KMS-11 (cell line): ENCODE measurements at regions not wholly inside any gene's neighbourhood (a gene's known extent, or its start where the extent isn't known, plus 50 kb on each side); places are given as distances from the start of the nearest gene placed in this dataset.
A peak's percentile ranks its signal among the peaks of the same experiment; 100 is the strongest.

Source experiments
- H2AFZ ChIP-seq: fragments of 200-600 bp; sonication (generic); 2 replicates; pipeline ENCODE4 v1.6.1; 2016; ENCODE audit warnings: antibody characterized with exemption, mixed run types, low read depth
- H3K27ac ChIP-seq: fragments of 200-600 bp; sonication (generic); 2 replicates; pipeline ENCODE4 v1.6.1; 2016; ENCODE audit warnings: mild to moderate bottlenecking, mixed run types
- H3K27me3 ChIP-seq: fragments of 200-600 bp; sonication (generic); 2 replicates; pipeline ENCODE4 v1.6.1; 2017; ENCODE audit warnings: mild to moderate bottlenecking, low read depth, mixed run types, moderate library complexity; ENCODE audit not compliant: insufficient read depth
- H3K36me3 ChIP-seq: fragments of 200-600 bp; sonication (generic); 2 replicates; pipeline ENCODE4 v1.6.1; 2017; ENCODE audit warnings: mild to moderate bottlenecking, mixed run types; ENCODE audit not compliant: insufficient read depth
- H3K4me1 ChIP-seq: fragments of 200-600 bp; sonication (generic); 2 replicates; pipeline ENCODE4 v1.6.1; 2016; ENCODE audit warnings: mild to moderate bottlenecking, low read depth, mixed run types; ENCODE audit not compliant: poor library complexity, severe bottlenecking
- H3K4me2 ChIP-seq: fragments of 200-600 bp; sonication (generic); 2 replicates; pipeline ENCODE4 v1.7.0; 2016; ENCODE audit warnings: mild to moderate bottlenecking, mixed run types
- H3K4me3 ChIP-seq: fragments of 200-600 bp; sonication (generic); IDR thresholded peaks from 2 replicates; pipeline ENCODE4 v1.6.1; 2017; ENCODE audit warnings: low read depth, low read length, mixed read lengths; ENCODE audit not compliant: insufficient read depth
- H3K79me2 ChIP-seq: fragments of 200-600 bp; sonication (generic); 2 replicates; pipeline ENCODE4 v1.6.1; 2016; ENCODE audit warnings: low read depth, mixed run types; ENCODE audit not compliant: insufficient read depth
- H3K9ac ChIP-seq: fragments of 200-600 bp; sonication (generic); 2 replicates; pipeline ENCODE4 v1.6.1; 2016; ENCODE audit warnings: mild to moderate bottlenecking, mixed run types
- H4K20me1 ChIP-seq: fragments of 200-600 bp; sonication (generic); 2 replicates; pipeline ENCODE4 v1.6.1; 2016; ENCODE audit warnings: mild to moderate bottlenecking, mixed run types; ENCODE audit not compliant: insufficient read depth
- CTCF ChIP-seq: fragments of 200-600 bp; sonication (generic); conservative IDR thresholded peaks from 2 replicates; pipeline ENCODE4 v1.6.1; 2017; ENCODE audit warnings: low read depth, mild to moderate bottlenecking, antibody characterized with exemption, low read length, moderate library complexity, mixed read lengths

- no peaks in the 10 kb centered on the region for H3K4me1 ChIP-seq
- H3K4me3 ChIP-seq = no peak overlapping the region
- H3K4me2 ChIP-seq = no peak overlapping the region
- H4K20me1 ChIP-seq = no peaks in the 10 kb centered on the region
- no peaks in the 10 kb centered on the region for H3K27me3 ChIP-seq
- H3K27ac ChIP-seq = no peak overlapping the region
- H2AFZ ChIP-seq = 0 out of 2 replicates have a peak overlapping the region, but pooled peaks have one; percentile 5
- H3K79me2 ChIP-seq = no peaks in the 10 kb centered on the region
- no peak for TF ChIP-seq CTCF
- no peak overlapping the region for H3K9ac ChIP-seq
- H3K36me3 ChIP-seq = no peaks in the 10 kb centered on the region
These were observed 321.8 kb downstream of the KCNJ3 start for GRCh38 chr2:155020246-155020645.

GRCh38 chr2:155010925-155011324 lies 312.4 kb downstream of the KCNJ3 start:
- no peak for TF ChIP-seq CTCF
- Histone ChIP-seq H3K4me1 (no peaks in the 10 kb centered on the region), H3K4me2 (no peak overlapping the region), H3K9ac (no peak overlapping the region), H3K27ac (no peak overlapping the region), H4K20me1 (no peaks in the 10 kb centered on the region), H3K36me3 (no peaks in the 10 kb centered on the region), H3K4me3 (no peak overlapping the region), H3K79me2 (no peaks in the 10 kb centered on the region), H2AFZ (no peak overlapping the region), H3K27me3 (no peaks in the 10 kb centered on the region)

DNA sequence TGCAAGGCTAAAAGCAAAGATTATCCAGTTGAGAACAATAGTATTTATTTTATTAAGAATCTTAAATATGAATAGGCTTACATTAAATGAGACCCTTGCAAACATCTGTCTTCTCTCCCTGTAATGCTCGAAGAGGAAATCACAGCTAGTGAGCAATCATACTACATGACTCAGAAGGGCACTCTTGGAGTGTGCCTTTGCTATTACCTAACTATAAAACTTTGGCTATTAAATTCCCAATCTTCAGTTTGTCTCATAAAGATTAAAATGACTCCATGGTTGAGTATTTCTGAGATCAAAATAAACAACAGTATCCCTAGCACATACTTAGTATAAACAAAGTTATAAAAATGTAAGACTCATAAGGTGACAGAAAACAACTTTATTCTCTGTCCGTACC lies 296.9 kb downstream of the KCNJ3 start:
- no peak overlapping the region for H3K4me2 ChIP-seq
- H4K20me1 ChIP-seq = no peaks in the 10 kb centered on the region
- no peak overlapping the region for H3K27ac ChIP-seq
- no peak overlapping the region for H3K9ac ChIP-seq
- no peak overlapping the region for H3K4me3 ChIP-seq
- no peak overlapping the region for H2AFZ ChIP-seq
- no peaks in the 10 kb centered on the region for H3K36me3 ChIP-seq
- H3K79me2 ChIP-seq = no peaks in the 10 kb centered on the region
- no peaks in the 10 kb centered on the region for H3K4me1 ChIP-seq
- no peak for TF ChIP-seq CTCF
- no peaks in the 10 kb centered on the region for H3K27me3 ChIP-seq

DNA sequence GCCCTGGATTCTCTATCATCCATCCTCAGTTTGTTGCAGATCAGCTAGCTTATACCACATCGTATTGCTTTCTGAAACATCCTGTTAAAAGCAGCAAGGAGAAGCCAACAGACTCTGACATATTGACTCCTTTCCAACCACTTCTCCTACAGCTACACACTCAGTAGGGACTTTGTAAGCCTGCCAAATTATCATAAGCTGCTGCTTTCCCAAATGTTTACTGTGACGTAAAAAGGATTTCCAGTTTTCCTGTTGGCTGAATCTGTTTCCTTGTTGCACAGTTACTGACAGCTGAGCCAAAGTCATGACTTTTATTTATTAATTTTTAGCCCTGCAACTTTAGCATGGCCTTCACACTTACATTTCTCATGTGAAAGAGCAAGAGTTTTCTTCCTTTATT lies 294.3 kb downstream of the KCNJ3 start:
- no peaks in the 10 kb centered on the region for H3K79me2 ChIP-seq
- no peak overlapping the region for H3K4me3 ChIP-seq
- no peak overlapping the region for H2AFZ ChIP-seq
- H3K4me1 ChIP-seq = no peaks in the 10 kb centered on the region
- H3K27ac ChIP-seq = no peak overlapping the region
- no peaks in the 10 kb centered on the region for H3K36me3 ChIP-seq
- H3K9ac ChIP-seq = no peak overlapping the region
- H3K27me3 ChIP-seq = no peaks in the 10 kb centered on the region
- no peak overlapping the region for H3K4me2 ChIP-seq
- TF ChIP-seq CTCF = no peak
- H4K20me1 ChIP-seq = no peaks in the 10 kb centered on the region

DNA sequence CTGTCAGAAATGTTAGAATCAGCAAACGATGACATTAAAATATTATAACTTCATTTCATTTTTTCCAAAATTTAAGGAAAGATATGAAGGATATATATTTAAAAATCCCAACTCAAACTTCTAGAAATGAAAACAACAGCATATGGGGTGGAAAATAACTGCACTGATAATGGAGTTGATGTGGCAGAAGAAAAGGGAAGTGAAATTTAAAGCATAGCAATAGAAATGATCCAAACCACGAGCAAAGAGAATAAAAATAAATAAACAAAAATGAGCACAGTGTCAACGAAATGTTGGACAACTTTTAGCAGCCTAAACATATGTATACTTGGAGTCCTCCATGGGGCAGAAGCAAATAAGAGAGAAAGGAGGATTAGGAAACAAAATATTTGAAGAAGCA lies 280.2 kb downstream of the KCNJ3 start:
- Histone ChIP-seq H3K4me2 (no peak overlapping the region), H3K27me3 (no peaks in the 10 kb centered on the region), H3K4me1 (no peaks in the 10 kb centered on the region), H3K4me3 (no peak overlapping the region), H2AFZ (no peak overlapping the region), H3K27ac (no peak overlapping the region), H3K36me3 (no peaks in the 10 kb centered on the region), H4K20me1 (no peaks in the 10 kb centered on the region), H3K79me2 (no peaks in the 10 kb centered on the region), H3K9ac (no peak overlapping the region)
- no peak for TF ChIP-seq CTCF
